ENCODE measurements at regions not wholly inside any gene's neighbourhood (a gene's known extent, or its start where the extent isn't known, plus 50 kb on each side); places are given as distances from the start of the nearest gene placed in this dataset.
"Not testable (repeated sequence)": the region's sequence is repeated elsewhere in the genome, so short reads cannot be mapped to it uniquely, and the experiment has no call there.

DNA sequence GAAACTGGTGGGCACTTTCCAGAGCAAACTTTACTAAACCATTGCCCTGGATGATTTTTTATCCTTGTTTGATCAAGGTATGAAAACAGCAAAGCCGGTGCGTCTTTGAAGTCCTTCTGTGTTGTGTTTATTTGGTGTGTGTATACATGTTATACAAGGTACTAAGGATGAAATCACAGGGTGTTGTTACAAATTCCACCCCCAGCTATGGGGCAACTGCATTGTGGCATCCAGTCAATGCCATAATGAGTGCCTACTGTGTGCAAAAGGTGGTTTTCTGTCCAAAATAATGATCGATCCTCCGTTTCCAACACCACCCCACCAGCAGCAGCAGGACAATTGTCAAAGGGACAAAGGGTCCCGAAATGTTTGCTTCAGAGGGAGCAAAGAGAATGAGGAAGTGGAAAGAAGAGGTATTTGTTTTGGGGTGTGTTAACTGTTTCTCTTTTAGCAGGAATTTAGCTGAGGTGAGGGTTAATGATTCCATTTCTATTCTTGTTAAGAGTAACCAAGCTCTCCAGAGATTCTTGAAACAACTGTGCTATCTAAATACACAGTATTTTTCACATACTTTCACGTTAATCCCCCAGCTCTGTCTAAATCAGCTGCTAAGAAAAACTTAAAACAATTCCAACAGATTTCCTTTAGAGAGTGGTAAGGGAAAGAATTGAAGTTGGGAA lies 568.7 kb upstream of the KLF4 start:
- no peak for DNase-seq (ENCODE audit: low spot score)

DNA sequence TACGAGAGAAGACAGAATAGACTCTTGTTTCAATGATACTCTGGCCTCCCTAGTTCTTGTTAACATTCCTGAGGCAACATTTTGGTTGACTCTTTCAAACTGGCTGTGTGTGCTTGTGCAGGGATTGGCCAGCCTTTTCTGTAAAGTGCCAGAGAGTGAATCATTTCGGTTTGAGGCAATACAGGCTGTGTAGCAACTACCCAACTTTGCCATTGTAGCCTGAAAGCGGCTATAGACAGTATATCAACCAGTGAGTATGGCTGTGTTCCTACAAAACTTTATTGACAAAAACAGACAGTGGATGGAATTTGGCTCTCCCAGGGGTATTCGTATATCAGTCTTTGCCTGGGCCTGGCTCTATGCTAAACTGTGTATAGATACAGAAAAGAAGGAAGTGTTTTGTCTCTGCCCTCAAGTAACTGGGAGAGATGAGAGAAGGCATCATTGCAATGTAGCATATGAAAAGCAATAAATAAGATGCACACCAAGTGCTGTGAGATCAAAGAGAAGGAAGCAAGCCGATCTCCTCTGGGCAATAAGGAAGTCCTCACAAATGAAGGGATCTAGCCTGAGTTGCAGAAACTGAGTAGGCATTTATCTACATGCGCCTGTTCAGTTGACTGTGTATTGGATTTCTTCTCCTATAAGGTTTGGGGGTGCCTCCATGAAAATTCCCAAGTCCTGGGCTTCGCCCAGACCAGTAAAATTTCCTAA lies 568.0 kb upstream of the KLF4 start:
- DNase-seq (ENCODE audit: low spot score): peak; percentile 83

DNA sequence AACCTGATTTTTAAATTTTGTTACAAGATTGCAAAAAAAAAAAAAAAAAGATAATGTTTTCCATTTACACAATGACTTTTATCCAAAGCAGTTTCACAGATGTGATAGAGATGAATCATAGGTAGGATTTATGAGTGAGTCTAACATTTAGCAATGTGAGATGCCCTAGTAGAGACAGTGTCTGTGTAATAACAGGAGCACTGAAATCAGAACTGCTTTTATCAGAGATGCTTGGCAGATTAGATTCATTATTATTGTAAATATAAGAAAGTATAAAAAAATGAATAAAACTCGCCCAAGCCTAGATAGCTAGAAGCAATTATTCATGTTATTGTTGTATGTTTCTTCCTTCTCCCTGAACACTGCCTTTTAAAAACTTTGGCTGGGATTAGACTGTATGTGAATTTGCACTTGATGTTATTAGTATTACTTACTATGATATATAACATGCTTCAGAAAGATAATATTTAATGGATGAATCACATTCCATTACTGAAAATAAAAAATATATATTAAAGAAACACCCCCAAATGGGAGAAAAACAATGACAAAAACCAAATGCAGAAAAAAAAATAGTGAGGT lies 567.3 kb upstream of the KLF4 start:
- no peak for DNase-seq (ENCODE audit: low spot score)

DNA sequence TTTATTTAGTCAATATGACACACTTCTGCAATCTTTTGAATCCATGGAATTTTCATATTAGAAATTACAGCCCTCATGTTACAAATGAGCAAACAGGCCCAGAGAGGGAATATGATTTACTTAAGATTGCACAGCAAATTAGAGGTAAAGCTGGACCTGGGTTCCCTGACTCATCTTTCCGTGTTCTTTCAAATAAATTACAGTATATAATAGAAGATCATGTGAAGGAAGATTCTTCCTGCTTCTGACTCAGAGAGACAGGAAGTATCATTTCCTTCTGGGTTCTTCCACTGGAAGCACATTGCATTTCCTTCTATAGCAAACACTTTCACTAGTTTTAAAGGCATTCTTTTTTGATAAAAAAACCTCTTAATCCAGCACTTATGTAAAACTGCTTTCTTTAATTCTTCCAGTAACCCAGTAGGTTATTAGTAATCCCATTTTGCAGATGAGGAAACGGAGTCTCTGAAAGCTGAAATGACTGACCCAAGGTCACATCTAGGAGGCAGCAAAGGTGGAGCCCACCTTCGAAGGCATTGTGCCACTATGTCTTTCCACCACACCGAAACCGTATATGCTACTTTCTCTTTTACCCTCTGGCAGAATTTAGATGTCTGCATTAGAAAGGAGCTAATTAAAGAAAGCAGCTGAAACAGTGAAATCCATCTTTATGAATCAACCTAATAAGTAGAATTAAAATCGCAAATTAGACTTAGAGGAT lies 566.7 kb upstream of the KLF4 start:
- DNase-seq (ENCODE audit: low spot score): no peak

DNA sequence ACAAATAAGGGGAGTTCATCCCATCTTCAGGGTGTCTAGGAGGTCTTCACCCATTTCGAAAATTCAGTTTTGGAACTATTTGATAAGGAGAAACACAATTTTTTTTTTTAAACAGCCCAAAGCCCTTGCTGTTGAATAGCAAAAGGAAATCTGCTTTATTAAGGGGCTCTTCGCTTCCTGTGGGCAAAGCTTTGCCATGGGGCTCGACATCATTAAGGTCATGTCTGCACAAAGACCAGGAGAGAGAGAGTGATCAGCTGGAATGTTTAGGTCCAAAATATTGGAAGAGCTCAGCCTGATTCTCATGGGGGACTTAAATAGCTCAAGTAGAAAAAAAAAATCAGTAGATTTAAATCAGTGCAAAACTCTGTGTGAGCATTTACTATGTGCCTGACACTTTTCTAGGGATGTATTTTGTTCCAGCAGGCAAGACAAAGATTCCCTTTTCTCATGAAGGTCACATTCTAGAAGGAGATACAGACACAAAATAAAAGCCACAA lies 564.6 kb upstream of the KLF4 start:
- DNase-seq (ENCODE audit: low spot score): no peak

DNA sequence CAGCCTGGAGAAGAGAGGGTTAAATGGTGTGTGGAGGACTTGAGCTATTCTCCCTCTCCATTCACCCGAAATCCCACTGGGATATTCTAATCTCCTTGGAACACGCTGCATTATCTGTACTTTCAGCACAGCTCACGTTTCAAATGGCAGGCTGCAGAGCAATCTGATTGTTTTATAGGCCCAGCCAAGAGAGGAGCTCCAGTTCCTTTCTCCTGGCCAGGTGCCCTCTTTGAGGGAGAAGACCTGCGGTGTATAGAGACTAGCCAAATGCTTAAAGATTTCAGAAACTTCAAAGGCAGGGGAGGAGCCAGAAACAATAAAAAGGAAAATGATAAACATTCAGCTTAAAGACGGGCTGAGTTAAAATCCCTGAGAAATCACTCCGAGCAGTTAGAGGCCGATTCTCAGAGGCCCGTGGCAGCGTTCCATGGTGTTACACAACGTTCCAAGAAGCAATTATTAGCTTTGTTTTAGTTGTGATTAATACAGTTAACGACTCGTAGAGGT lies 564.0 kb upstream of the KLF4 start:
- DNase-seq (ENCODE audit: low spot score): no peak

DNA sequence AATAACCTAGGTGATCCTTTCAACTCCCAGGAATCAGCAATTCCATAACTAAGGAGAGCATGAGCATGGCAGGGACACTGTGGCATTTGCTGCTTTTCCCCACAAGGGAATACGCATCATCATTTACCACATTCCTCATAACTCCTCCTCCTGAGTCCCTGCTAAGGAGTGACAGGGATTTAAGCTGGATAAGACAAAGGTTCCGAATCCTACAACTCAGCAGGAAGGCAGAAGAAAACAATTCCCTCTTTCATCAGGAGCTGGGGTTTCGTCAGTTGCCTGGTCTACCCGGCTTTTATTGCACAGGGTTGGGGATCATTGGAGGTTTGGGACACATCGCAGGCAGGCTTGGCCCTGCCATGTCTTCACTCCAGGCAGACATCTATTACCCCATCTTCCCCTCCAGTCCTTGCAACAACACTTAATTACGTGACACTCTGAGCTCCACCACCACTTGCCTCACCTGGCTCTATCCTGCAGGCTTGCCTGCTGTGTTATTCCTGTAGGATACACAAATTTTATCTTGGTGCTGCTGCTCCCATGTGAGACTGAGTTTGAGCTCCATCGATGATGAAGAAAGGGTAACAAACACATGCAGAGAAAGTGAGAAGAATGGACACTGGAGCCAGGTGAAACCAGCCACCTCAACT lies 563.0 kb upstream of the KLF4 start:
- no peak for DNase-seq (ENCODE audit: low spot score)

DNA sequence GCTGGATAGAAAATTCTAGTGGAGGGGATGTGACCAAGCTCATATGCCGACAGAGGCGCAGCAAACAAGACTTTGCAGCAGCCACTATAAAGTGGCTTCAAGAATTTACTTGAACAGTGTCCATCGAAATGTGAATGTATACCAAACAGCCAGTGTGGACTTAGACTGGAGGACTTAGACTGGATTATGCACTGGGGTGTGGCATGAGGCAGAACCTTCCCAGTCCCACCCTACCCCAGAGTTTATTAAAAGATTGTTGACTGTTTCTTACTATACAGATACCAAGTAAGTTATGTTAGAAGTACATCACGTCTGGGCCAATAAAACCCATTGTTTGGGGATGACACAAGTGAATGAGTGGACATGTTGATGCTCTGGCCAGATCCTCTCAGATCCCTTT lies 561.3 kb upstream of the KLF4 start:
- no peak for DNase-seq (ENCODE audit: low spot score)

DNA sequence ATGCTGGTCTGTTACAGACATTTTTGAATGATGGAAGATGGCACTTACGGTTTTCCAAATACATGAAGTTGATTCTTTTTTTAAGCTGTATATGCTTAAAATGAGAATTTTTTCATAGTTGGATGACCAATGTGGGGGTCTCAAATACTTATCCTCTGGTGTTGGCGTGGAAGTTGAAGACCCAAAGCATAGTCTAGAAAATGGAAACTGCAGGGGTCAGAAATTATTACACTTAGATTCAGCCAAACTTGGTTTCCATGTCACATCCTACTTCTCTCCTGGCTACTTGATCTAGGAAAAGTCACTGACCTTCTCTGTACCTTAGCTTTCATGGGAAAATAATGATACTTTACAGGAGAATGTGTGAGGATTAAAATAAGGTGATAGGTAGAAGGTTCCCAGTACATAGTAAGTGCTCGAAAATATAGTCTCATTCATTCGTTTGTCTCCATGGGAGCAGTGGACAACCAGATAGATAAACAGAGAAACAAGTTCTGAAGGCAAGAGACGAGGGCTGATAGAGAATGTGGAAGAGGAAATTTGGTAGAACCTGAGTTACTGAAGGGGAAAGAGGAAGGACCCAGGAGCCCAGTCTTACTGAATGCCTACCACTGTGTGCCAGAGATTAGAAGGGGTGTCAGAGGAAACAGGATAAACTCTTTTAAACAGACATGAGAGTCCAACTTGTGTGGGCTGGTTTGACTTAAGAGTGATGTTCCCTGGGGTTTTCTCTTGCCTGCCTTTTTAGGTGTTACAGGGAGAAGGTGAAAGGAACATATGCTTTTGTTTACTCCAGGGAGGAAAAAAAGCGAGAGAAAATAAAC lies 560.3 kb upstream of the KLF4 start:
- DNase-seq (ENCODE audit: low spot score): no peak

DNA sequence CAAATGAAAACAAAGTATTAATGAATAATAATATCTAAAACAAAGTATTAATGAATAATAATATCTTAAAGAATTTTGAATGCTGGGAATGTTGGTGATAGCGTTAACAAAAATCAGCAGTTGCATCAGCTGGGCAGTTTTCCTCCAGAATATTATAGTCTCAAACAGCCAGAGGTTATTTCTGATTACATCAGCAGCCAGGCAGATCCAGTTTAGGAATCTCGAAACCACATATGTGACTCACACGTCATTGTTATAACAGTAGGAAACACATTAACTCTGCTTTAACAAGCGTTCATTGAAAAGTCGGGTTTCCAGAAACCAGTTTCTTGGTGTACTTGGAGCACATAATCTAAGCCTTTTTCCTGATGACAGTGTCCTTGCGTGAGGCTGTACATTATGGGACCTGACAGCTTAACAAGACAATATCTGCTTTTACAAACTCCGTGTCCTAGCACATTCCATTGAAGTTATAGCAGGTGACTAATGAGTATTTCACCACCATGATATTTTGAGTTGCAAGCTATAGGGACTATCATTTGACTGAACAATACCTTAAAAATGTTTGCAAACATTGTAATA lies 559.5 kb upstream of the KLF4 start:
- DNase-seq (ENCODE audit: low spot score): peak; percentile 53

DNA sequence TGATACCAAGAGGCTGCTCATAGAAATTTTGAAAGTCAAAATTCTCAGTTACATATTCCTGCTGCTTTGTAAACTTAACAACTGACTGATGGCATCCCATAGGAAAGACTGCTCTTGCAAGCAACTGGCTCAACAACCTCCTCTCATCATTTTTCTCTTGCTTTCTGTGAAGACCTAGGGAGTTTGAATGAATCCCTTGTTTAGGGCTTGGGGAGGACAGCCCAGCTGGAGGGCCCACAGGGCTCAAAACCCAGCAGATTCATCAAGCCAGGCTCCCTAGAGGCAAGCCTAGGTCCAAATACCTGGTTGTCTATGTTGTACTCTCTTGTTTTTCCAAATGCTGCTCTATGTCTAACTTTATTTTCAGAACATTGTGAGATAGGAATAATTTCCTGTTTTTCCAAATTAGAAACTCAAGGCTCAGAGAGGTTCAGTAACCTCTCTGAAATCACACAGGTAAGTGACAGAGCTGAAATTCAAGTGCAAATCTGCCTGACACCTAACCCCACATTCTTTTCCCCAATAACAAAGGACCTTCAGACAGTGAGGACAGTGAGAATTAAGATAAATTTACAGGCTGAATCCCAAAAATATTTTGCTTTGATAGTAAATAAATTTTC lies 558.9 kb upstream of the KLF4 start:
- DNase-seq (ENCODE audit: low spot score): no peak

DNA sequence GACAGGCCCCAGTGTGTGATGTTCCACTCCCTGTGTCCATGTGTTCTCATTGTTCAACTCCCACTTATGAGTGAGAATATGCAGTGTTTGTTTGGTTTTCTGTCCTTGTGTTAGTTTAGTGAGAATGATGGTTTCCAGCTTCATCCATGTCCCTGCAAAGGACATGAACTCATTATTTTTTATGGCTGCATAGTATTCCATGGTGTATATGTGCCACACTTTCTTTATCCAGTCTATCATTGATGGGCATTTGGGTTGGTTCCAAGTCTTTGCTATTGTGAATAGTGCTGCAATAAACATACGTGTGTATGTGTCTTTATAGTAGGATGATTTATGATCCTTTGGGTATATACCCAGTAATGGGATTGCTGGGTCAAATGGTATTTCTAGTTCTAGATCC lies 558.2 kb upstream of the KLF4 start:
- DNase-seq (ENCODE audit: low spot score): not testable (repeated sequence)

DNA sequence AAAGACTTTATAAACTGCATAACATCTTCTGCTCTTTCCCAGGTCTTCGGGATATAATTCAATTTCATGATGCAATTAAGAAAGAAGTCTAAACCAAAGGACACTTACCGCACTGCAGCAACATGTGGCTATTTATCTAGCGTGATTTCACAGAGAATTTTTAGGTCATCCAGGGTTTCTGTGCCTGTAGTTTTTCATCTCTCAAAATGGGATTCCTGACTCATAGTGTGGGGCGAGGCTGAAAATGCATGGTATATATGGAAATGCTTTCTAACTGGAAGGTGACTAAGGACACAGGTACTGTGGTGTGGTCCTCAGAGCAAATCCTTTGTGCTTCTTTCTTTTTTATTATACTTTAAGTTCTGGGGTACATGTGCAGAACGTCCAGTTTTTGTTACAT lies 557.7 kb upstream of the KLF4 start:
- no peak for DNase-seq (ENCODE audit: low spot score)

DNA sequence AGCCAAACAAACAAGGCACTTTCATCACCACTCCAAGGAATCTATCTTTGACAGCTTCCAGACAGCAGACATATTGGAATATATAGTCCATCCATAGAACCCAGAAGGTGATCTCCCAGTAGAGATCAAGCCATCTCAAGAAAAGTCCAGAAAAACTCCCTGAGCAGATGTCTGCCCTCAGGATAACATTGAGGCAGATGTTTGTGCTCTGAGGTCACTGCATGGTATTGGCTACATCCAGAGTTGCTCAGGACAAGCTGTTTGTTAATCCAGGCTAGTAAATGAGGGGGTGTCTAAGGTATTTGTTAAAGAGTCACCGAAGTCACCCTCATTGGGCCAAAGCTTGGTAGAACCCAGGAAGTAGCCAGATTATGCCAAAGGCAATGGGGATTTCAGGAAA lies 556.3 kb upstream of the KLF4 start:
- no peak for DNase-seq (ENCODE audit: low spot score)

DNA sequence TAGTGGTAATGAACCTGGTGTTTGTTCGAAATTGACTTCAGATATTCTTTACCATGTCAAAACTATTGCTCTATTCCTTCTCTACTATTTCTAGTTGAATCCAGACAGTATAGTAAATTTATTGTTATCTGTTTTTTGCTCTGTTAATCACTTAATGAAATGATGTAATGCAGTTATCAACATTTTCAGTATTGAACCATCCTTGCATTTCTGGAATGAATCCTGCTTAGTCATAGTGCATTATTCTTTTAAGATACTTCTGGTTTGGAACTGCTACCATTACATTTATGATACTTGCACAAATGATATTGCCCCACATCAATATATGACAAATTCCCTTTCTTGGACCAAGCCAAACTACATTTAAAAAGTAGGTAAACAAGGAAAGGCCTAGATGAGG lies 554.0 kb upstream of the KLF4 start:
- no peak for DNase-seq (ENCODE audit: low spot score)

DNA sequence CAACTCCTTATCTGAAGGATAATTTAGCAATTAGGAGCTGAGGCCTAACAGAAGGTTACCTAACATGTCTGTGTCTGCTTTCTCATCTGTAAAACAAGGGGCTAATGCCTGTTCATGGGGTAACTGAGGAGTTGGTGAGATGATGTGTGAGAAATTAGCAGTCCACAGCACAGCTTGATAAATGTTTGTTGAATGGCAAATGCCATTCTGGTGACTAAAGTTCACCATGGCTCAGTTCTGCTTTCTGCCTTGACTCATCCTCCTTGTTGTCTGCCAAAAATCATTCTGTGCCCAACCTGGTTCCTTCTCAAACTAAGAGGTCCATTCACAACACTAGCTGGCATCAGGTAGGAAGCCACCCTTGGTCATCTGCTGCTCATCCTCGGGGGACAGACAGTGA lies 552.0 kb upstream of the KLF4 start:
- peak; percentile 59 for DNase-seq (ENCODE audit: low spot score)

DNA sequence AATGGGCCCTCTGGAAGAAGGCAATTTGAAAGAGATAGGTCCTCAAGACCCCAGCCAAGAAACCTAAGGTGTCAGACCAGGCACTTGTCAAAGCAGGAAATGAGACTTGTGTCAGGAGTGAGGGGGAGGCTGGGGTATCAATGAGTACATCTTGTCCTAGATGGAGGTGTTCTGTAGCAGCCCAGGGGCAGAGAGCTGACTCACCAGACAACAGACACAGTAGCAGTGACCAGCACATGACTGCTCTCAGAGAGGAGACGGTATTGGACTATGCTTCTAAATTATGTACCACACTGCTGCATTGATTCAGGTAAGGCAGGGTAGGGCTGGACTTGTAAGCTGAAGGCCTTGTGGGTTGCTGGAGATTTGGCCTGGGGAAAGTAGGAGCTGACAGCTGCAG lies 551.2 kb upstream of the KLF4 start:
- DNase-seq (ENCODE audit: low spot score): no peak

DNA sequence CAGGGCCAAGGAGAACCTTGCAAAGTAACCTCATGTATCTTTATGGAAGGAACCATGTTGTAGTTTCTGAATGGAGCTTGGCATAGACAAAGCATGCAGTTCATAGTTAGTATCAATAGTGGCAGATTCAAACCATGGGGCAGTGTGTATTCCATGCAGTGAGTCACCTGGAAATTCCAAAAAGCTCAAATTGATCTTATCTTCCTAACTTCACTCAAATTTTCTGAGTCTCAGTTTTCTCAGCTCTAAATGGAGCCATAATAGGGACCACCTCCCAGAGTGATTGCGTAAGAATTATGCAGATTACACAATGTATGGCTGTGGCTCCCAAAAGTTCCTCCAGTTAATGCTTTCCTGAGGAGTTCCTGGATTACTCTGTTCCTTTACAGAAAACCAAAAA lies 549.9 kb upstream of the KLF4 start:
- no peak for DNase-seq (ENCODE audit: low spot score)

DNA sequence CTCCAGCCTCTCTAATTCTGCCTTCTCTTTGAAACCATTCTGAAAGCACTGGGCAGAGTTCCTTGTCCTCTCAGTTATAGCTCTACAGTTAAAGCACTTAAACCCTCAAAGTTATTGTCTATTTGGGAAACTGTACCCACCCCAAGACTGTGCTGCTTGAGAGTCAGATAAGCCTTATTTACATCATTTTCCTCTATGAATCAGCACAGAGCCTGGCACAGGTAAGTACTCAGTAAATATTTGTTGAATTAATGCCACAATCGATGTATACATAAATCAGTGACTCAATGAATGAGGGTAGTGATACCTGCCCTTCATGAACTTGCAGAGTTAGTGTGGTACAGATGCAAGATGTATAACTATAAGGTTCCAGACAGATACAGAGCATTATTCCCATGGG lies 549.4 kb upstream of the KLF4 start:
- no peak for DNase-seq (ENCODE audit: low spot score)

DNA sequence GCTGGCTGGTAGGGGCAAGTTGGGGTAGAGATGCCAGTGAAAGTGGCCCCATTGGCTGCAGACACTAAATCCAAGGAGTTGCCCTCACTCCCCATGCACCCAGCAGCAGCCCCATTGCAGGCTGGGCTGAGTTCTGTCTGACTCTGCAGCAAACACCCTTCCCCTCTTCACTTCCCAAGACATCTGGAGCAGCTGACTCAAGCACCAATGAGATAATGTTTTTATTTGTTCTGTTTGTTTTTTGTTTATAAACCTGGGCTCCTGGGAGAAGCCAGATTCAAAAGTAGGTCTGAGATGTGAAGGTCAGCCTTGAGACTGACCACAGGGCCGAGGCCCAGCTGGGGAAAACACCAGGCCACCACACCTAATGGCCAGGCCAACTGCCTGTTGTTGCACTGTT lies 545.9 kb upstream of the KLF4 start:
- DNase-seq (ENCODE audit: low spot score): no peak
